ENCODE measurements at regions not wholly inside any gene's neighbourhood (a gene's known extent, or its start where the extent isn't known, plus 50 kb on each side); places are given as distances from the start of the nearest gene placed in this dataset.

- no peak for DNase-seq
- no peak overlapping the region for H3K4me3 ChIP-seq (ENCODE audit: insufficient read depth, low read depth, low read length, poor library complexity, severe bottlenecking)
- no peak overlapping the region for H3K27ac ChIP-seq (ENCODE audit: insufficient read depth, low read length, poor library complexity, severe bottlenecking)
- H3K36me3 ChIP-seq (ENCODE audit: control insufficient read depth, insufficient read depth, low read length), result no peaks in the 10 kb centered on the region
- H3K4me1 ChIP-seq (ENCODE audit: control insufficient read depth, insufficient read depth, low read length, poor library complexity, severe bottlenecking), result no peaks in the 10 kb centered on the region
- H3K9me3 ChIP-seq (ENCODE audit: control insufficient read depth, low read length), result no peaks in the 10 kb centered on the region
- no peaks in the 10 kb centered on the region for H3K27me3 ChIP-seq (replicated peaks; ENCODE audit: control insufficient read depth, insufficient read depth, low read length, poor library complexity, severe bottlenecking)
Measured at GRCh38 chr22:48118654-48119053, 1356.2 kb downstream of the TBC1D22A start.

- Histone ChIP-seq H3K27ac (ENCODE audit: insufficient read depth, low read length, poor library complexity, severe bottlenecking) (no peak overlapping the region), H3K27me3 (replicated peaks; ENCODE audit: control insufficient read depth, insufficient read depth, low read length, poor library complexity, severe bottlenecking) (no peaks in the 10 kb centered on the region), H3K9me3 (ENCODE audit: control insufficient read depth, low read length) (no peaks in the 10 kb centered on the region), H3K36me3 (ENCODE audit: control insufficient read depth, insufficient read depth, low read length) (no peaks in the 10 kb centered on the region), H3K4me3 (ENCODE audit: insufficient read depth, low read depth, low read length, poor library complexity, severe bottlenecking) (no peak overlapping the region), H3K4me1 (ENCODE audit: control insufficient read depth, insufficient read depth, low read length, poor library complexity, severe bottlenecking) (no peaks in the 10 kb centered on the region)
- DNase-seq, result no peak
Measured at GRCh38 chr22:48116871-48117270, 1354.4 kb downstream of the TBC1D22A start.

- no peaks in the 10 kb centered on the region for H3K36me3 ChIP-seq (ENCODE audit: control insufficient read depth, insufficient read depth, low read length)
- no peak for DNase-seq
- H3K27me3 ChIP-seq (replicated peaks; ENCODE audit: control insufficient read depth, insufficient read depth, low read length, poor library complexity, severe bottlenecking), result no peaks in the 10 kb centered on the region
- no peak overlapping the region for H3K4me3 ChIP-seq (ENCODE audit: insufficient read depth, low read depth, low read length, poor library complexity, severe bottlenecking)
- no peaks in the 10 kb centered on the region for H3K4me1 ChIP-seq (ENCODE audit: control insufficient read depth, insufficient read depth, low read length, poor library complexity, severe bottlenecking)
- H3K27ac ChIP-seq (ENCODE audit: insufficient read depth, low read length, poor library complexity, severe bottlenecking), result no peak overlapping the region
- no peaks in the 10 kb centered on the region for H3K9me3 ChIP-seq (ENCODE audit: control insufficient read depth, low read length)
Measured at GRCh38 chr22:48112687-48113521, 1350.5 kb downstream of the TBC1D22A start.

GRCh38 chr22:48106715-48107259 is 1344.3 kb downstream of the TBC1D22A start:
- no peaks in the 10 kb centered on the region for H3K9me3 ChIP-seq (ENCODE audit: control insufficient read depth, low read length)

GRCh38 chr22:48106215-48106614 is 1343.8 kb downstream of the TBC1D22A start:
- no peaks in the 10 kb centered on the region for H3K36me3 ChIP-seq (ENCODE audit: control insufficient read depth, insufficient read depth, low read length)
- H3K4me3 ChIP-seq (ENCODE audit: insufficient read depth, low read depth, low read length, poor library complexity, severe bottlenecking), result no peak overlapping the region
- no peak overlapping the region for H3K27ac ChIP-seq (ENCODE audit: insufficient read depth, low read length, poor library complexity, severe bottlenecking)
- no peaks in the 10 kb centered on the region for H3K4me1 ChIP-seq (ENCODE audit: control insufficient read depth, insufficient read depth, low read length, poor library complexity, severe bottlenecking)
- H3K9me3 ChIP-seq (ENCODE audit: control insufficient read depth, low read length), result no peaks in the 10 kb centered on the region
- no peak for DNase-seq
- H3K27me3 ChIP-seq (replicated peaks; ENCODE audit: control insufficient read depth, insufficient read depth, low read length, poor library complexity, severe bottlenecking), result no peaks in the 10 kb centered on the region

More at GRCh38 chr22:48106715-48107259, 1344.3 kb downstream of the TBC1D22A start:
- no peak overlapping the region for H3K27ac ChIP-seq (ENCODE audit: insufficient read depth, low read length, poor library complexity, severe bottlenecking)
- H3K4me3 ChIP-seq (ENCODE audit: insufficient read depth, low read depth, low read length, poor library complexity, severe bottlenecking), result no peak overlapping the region
- H3K4me1 ChIP-seq (ENCODE audit: control insufficient read depth, insufficient read depth, low read length, poor library complexity, severe bottlenecking), result no peaks in the 10 kb centered on the region
- DNase-seq, result no peak
- H3K36me3 ChIP-seq (ENCODE audit: control insufficient read depth, insufficient read depth, low read length), result no peaks in the 10 kb centered on the region
- no peaks in the 10 kb centered on the region for H3K27me3 ChIP-seq (replicated peaks; ENCODE audit: control insufficient read depth, insufficient read depth, low read length, poor library complexity, severe bottlenecking)

GRCh38 chr22:48105259-48105658 is 1342.8 kb downstream of the TBC1D22A start:
- no peaks in the 10 kb centered on the region for H3K27me3 ChIP-seq (replicated peaks; ENCODE audit: control insufficient read depth, insufficient read depth, low read length, poor library complexity, severe bottlenecking)
- H3K4me1 ChIP-seq (ENCODE audit: control insufficient read depth, insufficient read depth, low read length, poor library complexity, severe bottlenecking), result no peaks in the 10 kb centered on the region
- DNase-seq, result no peak
- H3K4me3 ChIP-seq (ENCODE audit: insufficient read depth, low read depth, low read length, poor library complexity, severe bottlenecking), result no peak overlapping the region
- H3K9me3 ChIP-seq (ENCODE audit: control insufficient read depth, low read length), result no peaks in the 10 kb centered on the region
- H3K36me3 ChIP-seq (ENCODE audit: control insufficient read depth, insufficient read depth, low read length), result no peaks in the 10 kb centered on the region
- H3K27ac ChIP-seq (ENCODE audit: insufficient read depth, low read length, poor library complexity, severe bottlenecking), result no peak overlapping the region

- Histone ChIP-seq H3K4me3 (ENCODE audit: insufficient read depth, low read depth, low read length, poor library complexity, severe bottlenecking) (no peak overlapping the region), H3K4me1 (ENCODE audit: control insufficient read depth, insufficient read depth, low read length, poor library complexity, severe bottlenecking) (no peaks in the 10 kb centered on the region), H3K9me3 (ENCODE audit: control insufficient read depth, low read length) (no peaks in the 10 kb centered on the region), H3K36me3 (ENCODE audit: control insufficient read depth, insufficient read depth, low read length) (no peaks in the 10 kb centered on the region), H3K27me3 (replicated peaks; ENCODE audit: control insufficient read depth, insufficient read depth, low read length, poor library complexity, severe bottlenecking) (no peaks in the 10 kb centered on the region), H3K27ac (ENCODE audit: insufficient read depth, low read length, poor library complexity, severe bottlenecking) (no peak overlapping the region)
- DNase-seq, result no peak
Measured at GRCh38 chr22:48104766-48105165, 1342.3 kb downstream of the TBC1D22A start.

GRCh38 chr22:48104102-48104738 is 1341.8 kb downstream of the TBC1D22A start:
- H3K36me3 ChIP-seq (ENCODE audit: control insufficient read depth, insufficient read depth, low read length), result no peaks in the 10 kb centered on the region
- H3K27ac ChIP-seq (ENCODE audit: insufficient read depth, low read length, poor library complexity, severe bottlenecking), result no peak overlapping the region
- H3K9me3 ChIP-seq (ENCODE audit: control insufficient read depth, low read length), result no peaks in the 10 kb centered on the region
- H3K27me3 ChIP-seq (replicated peaks; ENCODE audit: control insufficient read depth, insufficient read depth, low read length, poor library complexity, severe bottlenecking), result no peaks in the 10 kb centered on the region
- DNase-seq, result no peak
- H3K4me3 ChIP-seq (ENCODE audit: insufficient read depth, low read depth, low read length, poor library complexity, severe bottlenecking), result no peak overlapping the region
- no peaks in the 10 kb centered on the region for H3K4me1 ChIP-seq (ENCODE audit: control insufficient read depth, insufficient read depth, low read length, poor library complexity, severe bottlenecking)

- H3K4me3 ChIP-seq (ENCODE audit: insufficient read depth, low read depth, low read length, poor library complexity, severe bottlenecking), result no peak overlapping the region
- H3K36me3 ChIP-seq (ENCODE audit: control insufficient read depth, insufficient read depth, low read length), result no peaks in the 10 kb centered on the region
- H3K27ac ChIP-seq (ENCODE audit: insufficient read depth, low read length, poor library complexity, severe bottlenecking), result no peak overlapping the region
- H3K27me3 ChIP-seq (replicated peaks; ENCODE audit: control insufficient read depth, insufficient read depth, low read length, poor library complexity, severe bottlenecking), result no peaks in the 10 kb centered on the region
- no peaks in the 10 kb centered on the region for H3K9me3 ChIP-seq (ENCODE audit: control insufficient read depth, low read length)
- DNase-seq, result no peak
- H3K4me1 ChIP-seq (ENCODE audit: control insufficient read depth, insufficient read depth, low read length, poor library complexity, severe bottlenecking), result peaks cover 5% of the 10 kb centered on the region
Measured at GRCh38 chr22:48103126-48103875, 1340.9 kb downstream of the TBC1D22A start.
